ENCODE measurements at regions not wholly inside any gene's neighbourhood (a gene's known extent, or its start where the extent isn't known, plus 50 kb on each side); places are given as distances from the start of the nearest gene placed in this dataset.

DNA sequence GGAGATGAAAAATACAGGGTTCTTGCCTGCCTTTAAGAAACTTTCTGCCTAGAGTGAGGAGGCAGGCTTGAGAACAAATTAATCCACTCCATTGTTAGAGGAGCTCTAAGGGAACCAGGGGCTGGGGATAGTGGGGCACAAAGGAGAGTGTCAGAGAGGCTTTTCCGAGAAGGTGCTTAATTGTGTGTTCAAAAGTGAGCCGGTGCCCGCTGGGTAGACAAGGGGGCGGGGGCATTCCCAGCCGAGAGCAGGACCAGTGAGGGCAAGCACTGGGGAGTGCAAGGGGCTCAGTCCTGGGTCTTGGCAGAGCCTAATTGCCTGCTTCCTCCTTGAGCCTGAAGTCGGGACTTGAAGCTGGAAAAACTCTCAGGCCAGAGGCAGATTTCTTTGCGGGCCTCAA lies 377.4 kb downstream of the ETNK1 start:
- H3K36me3 ChIP-seq (ENCODE audit: low read length): no peaks in the 10 kb centered on the region
- TF ChIP-seq, protein P1, sequence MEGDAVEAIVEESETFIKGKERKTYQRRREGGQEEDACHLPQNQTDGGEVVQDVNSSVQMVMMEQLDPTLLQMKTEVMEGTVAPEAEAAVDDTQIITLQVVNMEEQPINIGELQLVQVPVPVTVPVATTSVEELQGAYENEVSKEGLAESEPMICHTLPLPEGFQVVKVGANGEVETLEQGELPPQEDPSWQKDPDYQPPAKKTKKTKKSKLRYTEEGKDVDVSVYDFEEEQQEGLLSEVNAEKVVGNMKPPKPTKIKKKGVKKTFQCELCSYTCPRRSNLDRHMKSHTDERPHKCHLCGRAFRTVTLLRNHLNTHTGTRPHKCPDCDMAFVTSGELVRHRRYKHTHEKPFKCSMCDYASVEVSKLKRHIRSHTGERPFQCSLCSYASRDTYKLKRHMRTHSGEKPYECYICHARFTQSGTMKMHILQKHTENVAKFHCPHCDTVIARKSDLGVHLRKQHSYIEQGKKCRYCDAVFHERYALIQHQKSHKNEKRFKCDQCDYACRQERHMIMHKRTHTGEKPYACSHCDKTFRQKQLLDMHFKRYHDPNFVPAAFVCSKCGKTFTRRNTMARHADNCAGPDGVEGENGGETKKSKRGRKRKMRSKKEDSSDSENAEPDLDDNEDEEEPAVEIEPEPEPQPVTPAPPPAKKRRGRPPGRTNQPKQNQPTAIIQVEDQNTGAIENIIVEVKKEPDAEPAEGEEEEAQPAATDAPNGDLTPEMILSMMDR (IDR thresholded peaks at IDR 0.05; ENCODE audit: insufficient read depth, low read length, poor library complexity, severe bottlenecking): no peak
- no peak for TF ChIP-seq EZH2phosphoT487 (conservative IDR thresholded peaks at IDR 0.05; ENCODE audit: low read length)
- H3K4me3 ChIP-seq (ENCODE audit: insufficient read depth, low read length, poor library complexity, severe bottlenecking): no peak overlapping the region
- no peaks in the 10 kb centered on the region for H3K27me3 ChIP-seq (ENCODE audit: low read length)
- H3K9me3 ChIP-seq (ENCODE audit: insufficient read depth, low read length): no peaks in the 10 kb centered on the region
- H3K27ac ChIP-seq (ENCODE audit: low read depth, low read length): no peak overlapping the region
- no peak overlapping the region for H2AFZ ChIP-seq (ENCODE audit: low read depth, low read length, severe bottlenecking)
- H3K4me2 ChIP-seq (ENCODE audit: low read depth, low read length, poor library complexity, severe bottlenecking): no peak overlapping the region
- H4K20me1 ChIP-seq (ENCODE audit: low read depth, low read length): no peaks in the 10 kb centered on the region
- H3F3A ChIP-seq (ENCODE audit: insufficient read depth): no peaks in the 10 kb centered on the region
- no peaks in the 10 kb centered on the region for H3K9me2 ChIP-seq (replicated peaks; ENCODE audit: insufficient read depth, low read length)
- H3K79me2 ChIP-seq (ENCODE audit: insufficient read depth, low read length): no peaks in the 10 kb centered on the region
- no peak overlapping the region for H3K9ac ChIP-seq (ENCODE audit: low read length)

DNA sequence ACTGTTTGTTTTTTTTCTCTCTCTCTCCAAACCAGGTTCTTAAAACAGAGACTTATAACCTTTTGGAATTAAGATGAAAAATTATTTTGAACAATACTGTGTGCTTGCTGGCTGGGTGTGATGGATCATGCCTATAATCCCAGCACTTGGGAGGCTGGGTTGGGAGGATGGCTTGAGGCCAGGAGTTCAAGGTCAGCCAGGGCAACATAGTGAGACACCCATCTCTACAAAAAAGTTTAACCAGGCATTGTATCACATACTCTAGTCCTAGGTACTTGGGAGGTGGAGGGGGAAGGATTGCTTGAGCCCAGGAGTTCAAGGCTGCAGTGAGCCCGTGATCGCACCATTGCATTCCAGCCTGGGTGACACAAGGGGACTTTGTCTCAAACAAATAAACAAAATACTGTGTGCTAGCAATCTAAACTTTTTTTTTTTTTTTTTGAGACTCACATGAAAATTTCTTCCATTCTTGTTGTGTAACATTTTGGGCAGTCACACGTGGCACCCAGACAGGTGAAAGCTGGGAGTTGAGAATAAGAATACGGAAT lies 379.6 kb downstream of the ETNK1 start:
- Histone ChIP-seq H3K79me2 (ENCODE audit: insufficient read depth, low read length) (no peaks in the 10 kb centered on the region), H3F3A (ENCODE audit: insufficient read depth) (no peaks in the 10 kb centered on the region), H3K36me3 (ENCODE audit: low read length) (no peaks in the 10 kb centered on the region), H3K4me2 (ENCODE audit: low read depth, low read length, poor library complexity, severe bottlenecking) (no peak overlapping the region), H3K27ac (ENCODE audit: low read depth, low read length) (no peak overlapping the region), H3K9ac (ENCODE audit: low read length) (no peak overlapping the region), H3K9me3 (ENCODE audit: insufficient read depth, low read length) (no peaks in the 10 kb centered on the region), H3K9me2 (replicated peaks; ENCODE audit: insufficient read depth, low read length) (no peaks in the 10 kb centered on the region), H3K4me3 (ENCODE audit: insufficient read depth, low read length, poor library complexity, severe bottlenecking) (no peak overlapping the region), H3K27me3 (ENCODE audit: low read length) (no peaks in the 10 kb centered on the region), H2AFZ (ENCODE audit: low read depth, low read length, severe bottlenecking) (no peak overlapping the region), H4K20me1 (ENCODE audit: low read depth, low read length) (no peaks in the 10 kb centered on the region)
- no peak for TF ChIP-seq EZH2phosphoT487 (conservative IDR thresholded peaks at IDR 0.05; ENCODE audit: low read length)
- TF ChIP-seq, protein P1 (IDR thresholded peaks at IDR 0.05; ENCODE audit: insufficient read depth, low read length, poor library complexity, severe bottlenecking): no peak

DNA sequence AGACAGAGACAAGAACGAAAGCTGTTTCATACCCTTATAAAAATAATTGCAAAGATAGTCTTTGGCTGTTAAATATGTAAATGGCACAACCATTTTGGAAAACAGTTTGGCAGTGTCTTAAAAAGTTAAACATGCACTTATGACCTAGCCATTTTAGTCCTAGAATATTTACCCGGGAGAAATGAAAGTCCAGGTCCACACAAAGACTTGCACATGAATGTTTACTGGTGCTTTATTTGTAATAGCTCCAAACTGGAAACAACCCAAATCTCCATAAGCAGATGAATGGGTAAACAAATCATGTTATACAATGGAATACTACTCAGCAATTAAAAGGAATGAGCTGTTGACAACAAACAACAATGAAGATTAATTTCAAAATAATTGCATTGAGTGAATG lies 380.4 kb downstream of the ETNK1 start:
- TF ChIP-seq, protein P1 (IDR thresholded peaks at IDR 0.05; ENCODE audit: insufficient read depth, low read length, poor library complexity, severe bottlenecking): no peak
- TF ChIP-seq EZH2phosphoT487 (conservative IDR thresholded peaks at IDR 0.05; ENCODE audit: low read length): no peak
- Histone ChIP-seq H2AFZ (ENCODE audit: low read depth, low read length, severe bottlenecking) (no peak overlapping the region), H3K9me3 (ENCODE audit: insufficient read depth, low read length) (no peaks in the 10 kb centered on the region), H3K27me3 (ENCODE audit: low read length) (no peaks in the 10 kb centered on the region), H4K20me1 (ENCODE audit: low read depth, low read length) (no peaks in the 10 kb centered on the region), H3K4me3 (ENCODE audit: insufficient read depth, low read length, poor library complexity, severe bottlenecking) (no peak overlapping the region), H3K79me2 (ENCODE audit: insufficient read depth, low read length) (no peaks in the 10 kb centered on the region), H3F3A (ENCODE audit: insufficient read depth) (no peaks in the 10 kb centered on the region), H3K9me2 (replicated peaks; ENCODE audit: insufficient read depth, low read length) (no peaks in the 10 kb centered on the region), H3K4me2 (ENCODE audit: low read depth, low read length, poor library complexity, severe bottlenecking) (no peak overlapping the region), H3K27ac (ENCODE audit: low read depth, low read length) (no peak overlapping the region), H3K36me3 (ENCODE audit: low read length) (no peaks in the 10 kb centered on the region), H3K9ac (ENCODE audit: low read length) (no peak overlapping the region)
